Fibroblast of mammary gland (primary cell): ENCODE measurements at regions not wholly inside any gene's neighbourhood (a gene's known extent, or its start where the extent isn't known, plus 50 kb on each side); places are given as distances from the start of the nearest gene placed in this dataset.
A peak's percentile ranks its signal among the peaks of the same experiment; 100 is the strongest.

Experiments used
- DNase-seq: peaks from one replicate; pipeline ENCODE4 v3.0.0-alpha.2; 2010; ENCODE audit warnings: low read depth
- H3K4me3 ChIP-seq: 2 replicates; pipeline ENCODE4 v1.5.1; 2011; ENCODE audit warnings: low read depth, mild to moderate bottlenecking, low read length, moderate library complexity; ENCODE audit not compliant: control insufficient read depth
- CTCF ChIP-seq: conservative IDR thresholded peaks from 2 replicates; pipeline ENCODE4 v1.5.1; 2011; ENCODE audit warnings: low read depth, low read length, inconsistent platforms; ENCODE audit not compliant: control insufficient read depth, insufficient read depth

GRCh38 chr6:56891754-56892153 is 63.2 kb upstream of the BEND6 start:
- DNase-seq: peak; percentile 49
- TF ChIP-seq CTCF: peak; percentile 4
- no peak overlapping the region for H3K4me3 ChIP-seq

- TF ChIP-seq CTCF: no peak
- DNase-seq: peak; percentile 95
- H3K4me3 ChIP-seq: no peak overlapping the region
Measured at GRCh38 chr6:56890683-56891429, 64.1 kb upstream of the BEND6 start.

DNA sequence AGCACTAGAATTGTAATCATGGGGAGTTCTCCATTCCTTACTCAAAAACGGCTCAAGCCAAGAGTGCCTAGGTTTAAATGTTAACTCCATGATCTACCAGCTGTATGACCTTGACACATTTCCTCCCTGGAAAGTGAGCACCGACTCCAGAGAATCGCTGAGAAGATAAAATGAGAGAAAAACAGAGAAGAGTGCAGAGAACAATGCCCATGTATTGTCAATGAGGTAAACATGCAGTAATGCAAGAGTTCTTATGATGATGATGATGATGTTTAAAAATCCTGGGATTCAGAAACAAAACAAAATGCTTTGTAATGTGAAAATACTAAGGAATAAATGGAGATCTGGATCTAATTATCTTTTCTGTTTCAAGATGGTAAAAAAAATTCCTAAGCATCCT is 64.8 kb upstream of the BEND6 start:
- no peak for TF ChIP-seq CTCF
- DNase-seq: no peak
- no peak overlapping the region for H3K4me3 ChIP-seq

- no peak for DNase-seq
- H3K4me3 ChIP-seq: no peak overlapping the region
- TF ChIP-seq CTCF: no peak
Measured at GRCh38 chr6:56889492-56889891, 65.4 kb upstream of the BEND6 start.

GRCh38 chr6:56888687-56889086 is 66.2 kb upstream of the BEND6 start:
- DNase-seq: no peak

DNA sequence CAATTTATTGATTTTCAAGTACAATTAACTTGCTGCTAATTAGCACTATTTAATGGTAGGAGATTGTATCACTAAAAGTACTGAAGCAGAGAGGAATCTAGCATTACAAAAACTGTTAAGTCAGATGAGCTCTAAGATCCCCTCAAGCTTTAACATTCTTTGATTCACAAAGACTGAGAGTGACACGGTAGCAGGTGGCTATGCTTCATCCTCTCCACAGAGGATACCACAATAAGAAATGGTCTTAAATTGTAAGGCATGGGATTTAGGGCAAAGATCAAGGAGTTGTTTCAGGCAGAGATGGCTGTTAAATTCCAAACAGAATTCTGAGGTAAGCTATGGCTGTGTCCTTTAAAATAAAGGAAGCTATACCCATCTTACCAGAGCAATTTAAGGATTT is 67.8 kb upstream of the BEND6 start:
- TF ChIP-seq CTCF: no peak
- DNase-seq: no peak
- no peak overlapping the region for H3K4me3 ChIP-seq

More at GRCh38 chr6:56888687-56889086, 66.2 kb upstream of the BEND6 start:
- no peak overlapping the region for H3K4me3 ChIP-seq
- TF ChIP-seq CTCF: no peak
